Parathyroid adenoma (tissue), 2 donors: ENCODE measurements at regions not wholly inside any gene's neighbourhood (a gene's known extent, or its start where the extent isn't known, plus 50 kb on each side); places are given as distances from the start of the nearest gene placed in this dataset.
"Not testable (repeated sequence)": the region's sequence is repeated elsewhere in the genome, so short reads cannot be mapped to it uniquely, and the experiment has no call there.

Experiments used
- H2AFZ ChIP-seq: fragments of 300-600 bp; sonication (generic); one replicate; pipeline ENCODE4 v1.7.0; 2017; ENCODE audit warnings: antibody characterized with exemption, mild to moderate bottlenecking
- H3K27ac ChIP-seq: fragments of 300-600 bp; sonication (generic); one replicate; pipeline ENCODE4 v1.7.0; 2017
- H3K27me3 ChIP-seq: fragments of 300-600 bp; sonication (generic); one replicate; pipeline ENCODE4 v1.7.0; 2017; ENCODE audit warnings: low read length; ENCODE audit not compliant: control insufficient read depth, insufficient read depth
- H3K36me3 ChIP-seq: fragments of 300-600 bp; sonication (generic); one replicate; pipeline ENCODE4 v1.7.0; 2017; ENCODE audit warnings: low read length; ENCODE audit not compliant: control insufficient read depth, insufficient read depth
- H3K4me1 ChIP-seq: fragments of 300-600 bp; sonication (generic); one replicate; pipeline ENCODE4 v1.7.0; 2017; ENCODE audit warnings: control low read depth
- H3K4me2 ChIP-seq: fragments of 300-600 bp; sonication (generic); one replicate; pipeline ENCODE4 v1.7.0; 2017; ENCODE audit warnings: low read length
- H3K4me3 ChIP-seq: fragments of 300-600 bp; sonication (generic); one replicate; pipeline ENCODE4 v1.7.0; 2017; ENCODE audit warnings: low read depth, low read length
- H3K79me2 ChIP-seq: fragments of 300-600 bp; sonication (generic); one replicate; pipeline ENCODE4 v1.7.0; 2017; ENCODE audit warnings: control low read depth
- H3K9ac ChIP-seq: fragments of 300-600 bp; sonication (generic); one replicate; pipeline ENCODE4 v1.7.0; 2017; ENCODE audit warnings: mild to moderate bottlenecking
- H3K9me3 ChIP-seq: fragments of 300-600 bp; sonication (generic); one replicate; pipeline ENCODE4 v1.7.0; 2017; ENCODE audit warnings: low read length; ENCODE audit not compliant: control insufficient read depth
- TF ChIP-seq, protein P1 (sequence below): fragments of 300-600 bp; sonication (generic); IDR thresholded peaks from one replicate; pipeline ENCODE4 v1.7.0; 2017; ENCODE audit warnings: antibody characterized with exemption, mild to moderate bottlenecking
- donor health status: primary hyperparathyroidism.

DNA sequence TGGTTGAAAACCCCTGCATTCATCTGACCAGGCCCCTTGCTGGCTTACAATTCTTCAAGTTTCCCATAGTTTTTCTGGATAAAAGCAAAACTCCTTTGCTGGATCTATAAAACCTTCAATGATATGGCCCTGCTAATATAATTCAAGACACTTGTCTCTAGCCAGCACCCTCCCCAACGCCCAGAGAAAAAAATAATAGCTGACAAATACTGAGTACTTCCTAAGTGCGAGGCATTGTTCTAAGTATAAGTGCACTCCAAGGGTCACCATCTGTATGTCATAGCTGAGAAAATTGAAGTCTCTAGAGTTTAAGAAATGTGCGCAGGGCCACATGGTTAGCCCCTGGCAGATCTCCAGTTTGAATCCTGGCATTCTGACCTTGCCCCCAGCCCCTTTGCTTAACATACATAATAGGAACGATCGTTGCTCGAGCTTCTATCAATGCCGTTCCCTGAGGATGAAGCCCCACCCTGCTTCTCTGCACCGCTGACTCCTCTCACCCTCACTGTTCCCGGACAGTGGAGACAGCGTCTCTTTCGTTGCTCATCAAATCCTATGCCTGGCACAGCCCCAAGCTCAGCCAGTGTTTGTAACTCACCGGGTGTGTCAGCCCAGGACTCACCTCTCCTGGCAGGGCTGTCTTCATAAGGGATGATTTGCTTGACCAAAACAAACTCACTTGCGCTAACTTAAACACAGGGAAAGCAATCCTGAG lies 377.1 kb upstream of the PROK2 start:
- Histone ChIP-seq H3K79me2 (no peaks in the 10 kb centered on the region), H3K27me3 (no peaks in the 10 kb centered on the region), H3K9ac (no peak overlapping the region), H3K36me3 (no peaks in the 10 kb centered on the region), H3K4me1 (peaks cover 6% of the 10 kb centered on the region), H3K4me3 (no peak overlapping the region), H3K27ac (no peak overlapping the region), H3K9me3 (no peaks in the 10 kb centered on the region), H2AFZ (peak overlapping the region; percentile 18), H3K4me2 (no peak overlapping the region)
- TF ChIP-seq, protein P1, sequence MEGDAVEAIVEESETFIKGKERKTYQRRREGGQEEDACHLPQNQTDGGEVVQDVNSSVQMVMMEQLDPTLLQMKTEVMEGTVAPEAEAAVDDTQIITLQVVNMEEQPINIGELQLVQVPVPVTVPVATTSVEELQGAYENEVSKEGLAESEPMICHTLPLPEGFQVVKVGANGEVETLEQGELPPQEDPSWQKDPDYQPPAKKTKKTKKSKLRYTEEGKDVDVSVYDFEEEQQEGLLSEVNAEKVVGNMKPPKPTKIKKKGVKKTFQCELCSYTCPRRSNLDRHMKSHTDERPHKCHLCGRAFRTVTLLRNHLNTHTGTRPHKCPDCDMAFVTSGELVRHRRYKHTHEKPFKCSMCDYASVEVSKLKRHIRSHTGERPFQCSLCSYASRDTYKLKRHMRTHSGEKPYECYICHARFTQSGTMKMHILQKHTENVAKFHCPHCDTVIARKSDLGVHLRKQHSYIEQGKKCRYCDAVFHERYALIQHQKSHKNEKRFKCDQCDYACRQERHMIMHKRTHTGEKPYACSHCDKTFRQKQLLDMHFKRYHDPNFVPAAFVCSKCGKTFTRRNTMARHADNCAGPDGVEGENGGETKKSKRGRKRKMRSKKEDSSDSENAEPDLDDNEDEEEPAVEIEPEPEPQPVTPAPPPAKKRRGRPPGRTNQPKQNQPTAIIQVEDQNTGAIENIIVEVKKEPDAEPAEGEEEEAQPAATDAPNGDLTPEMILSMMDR = no peak

DNA sequence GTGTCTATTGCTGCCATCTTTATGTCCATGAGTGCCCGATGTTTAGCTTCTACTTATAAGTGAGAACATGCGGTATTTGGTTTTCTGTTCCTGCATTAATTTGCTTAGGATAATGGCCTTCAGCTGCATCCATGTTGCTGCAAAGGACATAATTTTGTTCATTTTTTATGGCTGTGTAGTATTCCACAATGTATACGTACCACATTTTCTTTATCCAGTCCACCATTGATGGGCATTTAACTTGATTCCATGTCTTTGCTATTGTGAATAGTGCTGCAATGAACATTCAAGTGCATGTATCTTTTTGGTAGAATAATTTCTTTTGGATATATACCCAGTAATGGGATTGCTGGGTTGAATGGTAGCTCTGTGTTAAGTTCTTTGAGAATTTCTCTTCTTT lies 376.3 kb upstream of the PROK2 start:
- not testable (repeated sequence) for H3K4me1 ChIP-seq, H3K9me3 ChIP-seq, H3K27me3 ChIP-seq, H3K79me2 ChIP-seq, H3K27ac ChIP-seq, H3K4me2 ChIP-seq, H3K9ac ChIP-seq, H3K36me3 ChIP-seq, H3K4me3 ChIP-seq, H2AFZ ChIP-seq

DNA sequence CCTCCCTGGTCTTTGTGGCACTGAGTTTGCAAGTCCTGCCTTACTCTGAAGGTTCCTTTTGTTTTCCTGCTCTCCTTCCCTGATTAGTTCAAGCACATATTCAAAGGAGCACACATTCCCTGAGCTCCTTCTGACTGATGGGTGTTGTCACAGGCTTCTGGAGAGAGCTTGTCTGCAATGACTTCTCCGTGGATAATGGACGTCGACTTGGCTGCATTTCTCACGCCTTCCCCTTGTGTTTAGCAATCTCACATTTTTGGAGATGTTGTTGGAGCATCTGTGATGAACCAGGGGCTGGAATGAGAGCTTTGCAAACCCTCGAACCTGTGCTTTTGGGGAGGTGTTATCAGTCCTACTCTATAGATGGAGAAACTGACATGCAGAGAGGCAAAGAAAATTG lies 375.4 kb upstream of the PROK2 start:
- Histone ChIP-seq H3K36me3 (no peaks in the 10 kb centered on the region), H3K79me2 (no peaks in the 10 kb centered on the region), H3K4me2 (no peak overlapping the region), H3K9me3 (no peaks in the 10 kb centered on the region), H2AFZ (no peak overlapping the region), H3K4me1 (peaks cover 6% of the 10 kb centered on the region), H3K27ac (no peak overlapping the region), H3K4me3 (no peak overlapping the region), H3K9ac (no peak overlapping the region), H3K27me3 (no peaks in the 10 kb centered on the region)
- TF ChIP-seq, protein P1 = no peak

DNA sequence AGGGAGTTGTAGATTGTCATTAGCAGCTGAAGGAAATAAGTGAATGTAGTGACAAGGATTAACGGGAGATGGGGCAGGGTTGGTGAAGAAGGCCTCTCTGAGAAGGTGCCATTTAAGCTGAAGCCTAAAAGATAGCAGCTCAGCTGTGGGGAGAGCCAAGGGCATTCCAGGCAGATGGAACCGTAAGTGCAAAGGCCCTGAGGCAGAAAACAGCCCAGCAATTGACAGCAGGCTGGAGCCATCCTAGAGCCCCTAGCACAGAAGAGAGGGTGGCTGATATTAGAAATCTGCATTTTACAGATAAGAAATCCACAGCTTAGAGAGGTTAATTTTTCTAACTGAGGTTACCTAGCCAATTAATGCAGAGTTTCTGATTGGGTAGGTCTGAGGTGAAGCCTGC lies 374.5 kb upstream of the PROK2 start:
- Histone ChIP-seq H3K4me3 (no peak overlapping the region), H3K79me2 (no peaks in the 10 kb centered on the region), H3K36me3 (no peaks in the 10 kb centered on the region), H3K4me1 (peaks cover 6% of the 10 kb centered on the region), H3K27me3 (no peaks in the 10 kb centered on the region), H2AFZ (no peak overlapping the region), H3K27ac (no peak overlapping the region), H3K4me2 (no peak overlapping the region), H3K9ac (no peak overlapping the region), H3K9me3 (no peaks in the 10 kb centered on the region)
- TF ChIP-seq, protein P1 = no peak

DNA sequence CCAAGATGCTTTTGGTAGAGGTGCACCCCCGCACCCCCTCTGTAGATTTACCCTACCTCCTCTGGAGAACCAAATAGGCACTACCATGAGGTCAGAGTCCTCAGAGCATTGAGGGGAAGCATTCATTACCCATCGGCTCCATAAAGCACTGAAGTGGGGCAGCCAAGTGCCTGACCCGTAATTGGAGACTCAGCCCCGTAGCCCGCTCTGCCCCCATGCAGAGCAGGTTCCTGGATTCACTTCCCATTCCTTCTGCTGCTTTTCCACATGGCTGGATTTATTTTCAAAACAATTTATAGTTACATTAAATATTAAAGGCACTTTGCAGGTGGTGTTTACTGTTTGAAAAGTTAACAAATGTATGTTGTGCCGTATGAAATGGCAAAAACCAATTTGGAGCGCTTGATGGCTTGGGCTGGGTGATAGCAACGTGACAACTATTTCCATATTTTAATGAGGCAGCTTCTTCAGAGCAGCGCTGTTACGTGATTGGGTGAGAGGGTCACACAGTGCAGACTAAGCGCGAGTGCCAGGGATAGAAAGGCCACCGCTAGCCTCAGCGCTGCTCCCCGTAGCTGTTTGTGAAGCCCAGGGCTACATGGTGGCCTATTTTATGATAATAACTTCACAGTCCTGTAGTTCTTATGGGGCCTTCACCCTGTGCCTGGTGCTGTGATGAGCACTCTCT lies 373.8 kb upstream of the PROK2 start:
- Histone ChIP-seq H3K9ac (no peak overlapping the region), H3K79me2 (no peaks in the 10 kb centered on the region), H3K27me3 (no peaks in the 10 kb centered on the region), H3K27ac (no peak overlapping the region), H2AFZ (no peak overlapping the region), H3K4me1 (peaks cover 6% of the 10 kb centered on the region), H3K36me3 (no peaks in the 10 kb centered on the region), H3K9me3 (no peaks in the 10 kb centered on the region), H3K4me3 (no peak overlapping the region), H3K4me2 (no peak overlapping the region)
- TF ChIP-seq, protein P1 = no peak
